Naive B cell (primary cell): ENCODE measurements at regions not wholly inside any gene's neighbourhood (a gene's known extent, or its start where the extent isn't known, plus 50 kb on each side); places are given as distances from the start of the nearest gene placed in this dataset.

Experiments
- ATAC-seq, 2 donors: fragments of 150-1000 bp; cut with Tn5 transposase; 2 replicates each; pipeline ENCODE4 v1.10.0; 2021; ENCODE audit warnings: low read depth in 2 of 2, mild to moderate bottlenecking in 2 of 2, moderate library complexity in 2 of 2
- DNase-seq: peaks from one replicate; pipeline ENCODE4 v3.0.0; 2022
- H3K27ac Mint-ChIP-seq, 6 donors: one replicate each; pipeline ENCODE4 v1.8.0; 2020 to 2022; ENCODE audit warnings: mild to moderate bottlenecking in 6 of 6, mixed read lengths in 6 of 6, moderate library complexity in 5 of 6, inconsistent platforms in 2 of 6
- H3K27me3 Mint-ChIP-seq, 3 donors: one replicate each; pipeline ENCODE4 v1.8.0; 2021 to 2022; ENCODE audit warnings: mixed read lengths in 3 of 3, mild to moderate bottlenecking in 1 of 3
- H3K36me3 Mint-ChIP-seq, 2 donors: one replicate each; pipeline ENCODE4 v1.8.0; 2020 to 2022; ENCODE audit warnings: mixed read lengths in 2 of 2, inconsistent platforms in 1 of 2, mild to moderate bottlenecking in 1 of 2
- H3K4me1 Mint-ChIP-seq, 3 donors: one replicate each; pipeline ENCODE4 v1.8.0; 2020 to 2022; ENCODE audit warnings: mixed read lengths in 3 of 3, inconsistent platforms in 1 of 3, mild to moderate bottlenecking in 1 of 3, moderate library complexity in 1 of 3
- H3K4me3 Mint-ChIP-seq, 8 donors: one replicate each; pipeline ENCODE4 v1.8.0; 2020 to 2022; ENCODE audit warnings: mild to moderate bottlenecking in 8 of 8, mixed read lengths in 8 of 8, moderate library complexity in 8 of 8, inconsistent platforms in 2 of 8
- H3K9me3 Mint-ChIP-seq, 7 donors: one replicate each; pipeline ENCODE4 v1.8.0; 2020 to 2022; ENCODE audit warnings: mixed read lengths in 7 of 7, mild to moderate bottlenecking in 5 of 7, inconsistent platforms in 2 of 7, moderate library complexity in 1 of 7

DNA sequence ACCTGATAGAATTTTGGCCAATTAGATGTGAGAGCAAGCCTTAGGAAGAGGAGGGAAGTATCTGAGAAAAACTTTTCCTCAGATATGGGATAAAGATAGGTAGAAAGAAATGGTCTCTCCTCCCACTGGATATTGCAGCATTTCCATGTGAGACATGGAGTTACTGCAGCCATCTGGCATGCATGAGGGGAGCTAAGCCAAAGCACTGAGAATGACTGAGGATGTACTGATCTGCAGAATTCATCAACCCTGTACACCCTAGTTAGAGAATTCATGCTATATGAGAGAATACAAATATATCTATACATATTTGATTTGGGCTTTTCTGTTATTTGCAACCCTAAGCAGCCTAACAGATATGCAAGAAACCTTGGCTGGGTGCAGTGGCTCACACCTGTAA, 52.5 kb upstream of the RPL34 start:
- Mint-ChIP-seq H3K4me3 (no peak overlapping the region), H3K36me3 (no peaks in the 10 kb centered on the region), H3K27ac (no peak overlapping the region), H3K4me1 (peaks cover 4 to 14% (median 5%) of the 10 kb centered on the region in 3 donors), H3K9me3 (no peaks in the 10 kb centered on the region), H3K27me3 (no peaks in the 10 kb centered on the region)
- DNase-seq (no peak), ATAC-seq (no peak)

- H3K27ac Mint-ChIP-seq, result no peak overlapping the region
- DNase-seq (no peak), ATAC-seq (no peak)
- H3K9me3 Mint-ChIP-seq, result no peaks in the 10 kb centered on the region
- H3K36me3 Mint-ChIP-seq, result no peaks in the 10 kb centered on the region
- H3K4me3 Mint-ChIP-seq, result no peak overlapping the region
- H3K27me3 Mint-ChIP-seq, result no peaks in the 10 kb centered on the region
- peaks cover 7 to 21% (median 18%) of the 10 kb centered on the region in 3 donors for H3K4me1 Mint-ChIP-seq
Observed at GRCh38 chr4:108561116-108561515, 59.3 kb upstream of the RPL34 start.

- Mint-ChIP-seq H3K27ac (no peak overlapping the region), H3K36me3 (no peaks in the 10 kb centered on the region), H3K9me3 (no peaks in the 10 kb centered on the region), H3K4me3 (no peak overlapping the region), H3K4me1 (peaks cover 7 to 26% (median 21%) of the 10 kb centered on the region in 3 donors), H3K27me3 (no peaks in the 10 kb centered on the region)
- ATAC-seq, result no peak
- DNase-seq, result no peak
Observed at GRCh38 chr4:108560616-108561015, 59.8 kb upstream of the RPL34 start.

DNA sequence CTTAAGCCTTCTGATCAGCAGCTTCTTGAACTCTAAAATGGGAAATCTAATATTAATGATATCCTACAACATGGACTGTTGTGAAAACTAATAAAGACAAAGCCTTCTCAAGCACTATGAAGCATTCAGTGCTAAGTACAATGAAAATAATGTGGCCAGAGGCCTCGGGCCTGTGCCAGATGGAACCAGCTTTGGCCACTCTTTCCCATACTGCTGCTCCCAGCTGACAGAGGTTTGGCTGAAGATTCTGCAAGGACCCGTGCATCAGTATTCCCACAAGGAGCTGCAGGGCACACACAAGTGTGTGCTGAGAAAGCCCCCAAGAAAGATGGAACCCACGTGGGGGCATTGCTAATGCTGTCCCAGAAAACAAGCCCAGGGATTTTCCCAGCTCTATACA, 60.5 kb upstream of the RPL34 start:
- Mint-ChIP-seq H3K27me3 (no peaks in the 10 kb centered on the region), H3K9me3 (no peaks in the 10 kb centered on the region), H3K27ac (no peak overlapping the region), H3K36me3 (no peaks in the 10 kb centered on the region), H3K4me1 (peaks cover 7 to 26% (median 19%) of the 10 kb centered on the region in 3 donors), H3K4me3 (no peak overlapping the region)
- DNase-seq (no peak), ATAC-seq (no peak)

DNA sequence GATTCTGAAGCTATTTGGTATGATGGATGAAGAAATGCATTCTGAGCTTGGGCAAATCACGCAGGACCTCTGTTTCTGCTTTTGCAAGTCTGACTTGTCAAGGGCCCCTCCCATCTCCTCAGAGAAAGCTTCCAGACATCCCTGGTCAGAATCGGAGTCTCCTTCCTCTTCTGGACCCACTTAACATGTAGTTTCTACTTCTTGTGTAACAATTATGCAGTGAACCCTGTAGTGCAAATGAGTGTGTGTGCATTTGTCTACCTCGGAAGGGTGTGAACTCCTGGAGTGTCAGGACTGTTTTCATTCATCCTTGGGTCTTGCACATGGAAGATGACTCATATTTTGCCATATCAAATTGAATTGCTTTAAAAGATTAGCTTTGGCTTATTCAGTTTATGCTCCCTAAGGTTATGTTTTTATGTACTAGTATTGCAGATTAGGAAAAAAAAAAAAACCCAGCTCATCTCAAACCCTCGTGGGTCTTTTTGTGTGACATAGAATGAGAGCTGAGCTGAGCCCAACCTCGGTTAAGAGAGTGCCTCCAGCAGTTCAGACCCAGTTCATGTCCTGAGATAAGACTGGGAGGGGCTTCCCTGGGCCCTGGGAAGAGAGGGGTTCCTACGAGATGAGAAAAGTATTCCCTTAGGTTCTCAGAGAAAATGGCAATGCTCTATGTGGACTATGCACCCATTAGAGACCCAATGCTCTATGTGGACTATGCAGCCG, 61.1 kb upstream of the RPL34 start:
- H3K4me1 Mint-ChIP-seq, result peaks cover 7 to 20% (median 17%) of the 10 kb centered on the region in 3 donors
- no peak overlapping the region for H3K27ac Mint-ChIP-seq
- no peak overlapping the region for H3K4me3 Mint-ChIP-seq
- DNase-seq (no peak), ATAC-seq (no peak)
- no peaks in the 10 kb centered on the region for H3K36me3 Mint-ChIP-seq
- H3K27me3 Mint-ChIP-seq, result no peaks in the 10 kb centered on the region
- no peaks in the 10 kb centered on the region for H3K9me3 Mint-ChIP-seq

DNA sequence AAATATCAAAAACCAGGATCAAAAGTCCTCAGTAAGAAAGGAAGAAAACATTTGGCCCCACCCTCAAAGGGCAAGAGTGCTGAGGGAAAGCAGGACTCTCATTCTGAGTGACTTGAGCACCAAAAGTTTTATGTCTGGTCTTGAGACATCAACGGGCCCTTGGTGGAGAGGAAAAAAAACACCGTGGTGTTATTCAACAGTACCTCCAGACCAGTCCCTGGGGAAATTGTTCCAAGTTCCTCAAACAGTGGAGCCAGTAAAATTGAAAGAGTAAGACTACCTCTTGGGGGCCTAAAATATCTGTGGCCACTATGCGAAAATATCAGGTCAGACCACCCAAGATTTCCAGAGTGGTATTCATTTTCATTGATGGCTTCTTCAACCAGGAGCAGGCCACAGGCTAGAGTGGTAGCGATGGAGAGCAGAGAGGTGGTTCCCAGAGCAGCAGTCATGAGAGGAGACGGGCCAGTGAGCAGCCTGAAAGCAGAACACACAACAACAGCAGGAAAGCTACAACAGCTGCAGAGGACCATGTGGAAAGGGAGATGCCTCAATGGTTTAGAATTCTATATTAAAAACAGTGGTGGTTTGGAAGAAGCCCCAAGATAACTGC, 63.7 kb upstream of the RPL34 start:
- ATAC-seq (peak; percentile 93 to 96), DNase-seq (peak; percentile 35)
- Mint-ChIP-seq H3K36me3 (no peaks in the 10 kb centered on the region), H3K27me3 (no peaks in the 10 kb centered on the region), H3K27ac (peak overlapping the region; percentile 22 to 96 (median 82)), H3K9me3 (no peaks in the 10 kb centered on the region), H3K4me3 (peak overlapping the region in 5 of 8 donors; percentile 17 to 87 (median 49)), H3K4me1 (peaks cover 7 to 20% (median 17%) of the 10 kb centered on the region in 3 donors)

DNA sequence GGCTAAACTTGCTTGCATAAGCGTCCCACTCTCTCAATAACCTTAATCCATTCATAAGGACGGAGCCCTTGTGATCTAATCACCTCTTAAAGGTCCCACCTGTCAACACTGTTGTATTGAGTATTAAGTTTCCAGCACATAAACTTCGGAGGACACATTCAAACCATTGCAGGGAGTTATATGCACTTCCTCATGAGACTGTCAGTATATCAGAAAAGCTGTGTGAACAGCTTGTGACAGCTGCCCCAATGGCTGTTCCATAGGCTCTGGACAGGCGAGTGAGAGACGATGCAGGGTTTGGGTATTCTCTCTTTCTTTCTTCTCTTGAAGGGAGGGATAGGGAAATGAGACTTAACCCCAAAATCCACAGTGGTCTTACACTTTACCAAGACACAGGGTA, 64.2 kb upstream of the RPL34 start:
- H3K27me3 Mint-ChIP-seq, result no peaks in the 10 kb centered on the region
- H3K4me3 Mint-ChIP-seq, result peak overlapping the region in 2 of 8 donors; percentile 30 to 49
- H3K36me3 Mint-ChIP-seq, result no peaks in the 10 kb centered on the region
- peak overlapping the region in 4 of 6 donors; percentile 1 to 78 (median 28) for H3K27ac Mint-ChIP-seq
- ATAC-seq (no peak), DNase-seq (no peak)
- peaks cover 7 to 20% (median 17%) of the 10 kb centered on the region in 3 donors for H3K4me1 Mint-ChIP-seq
- no peaks in the 10 kb centered on the region for H3K9me3 Mint-ChIP-seq

GRCh38 chr4:108555701-108556100, 64.7 kb upstream of the RPL34 start:
- H3K36me3 Mint-ChIP-seq, result peaks cover 0 to 2% of the 10 kb centered on the region in 2 donors
- peaks cover 7 to 20% (median 17%) of the 10 kb centered on the region in 3 donors for H3K4me1 Mint-ChIP-seq
- ATAC-seq (no peak), DNase-seq (no peak)
- no peaks in the 10 kb centered on the region for H3K27me3 Mint-ChIP-seq
- H3K4me3 Mint-ChIP-seq, result no peak overlapping the region
- peaks cover 0 to 3% (median 0%) of the 10 kb centered on the region in 7 donors for H3K9me3 Mint-ChIP-seq
- H3K27ac Mint-ChIP-seq, result peak overlapping the region in 5 of 6 donors; percentile 1 to 78 (median 34)

DNA sequence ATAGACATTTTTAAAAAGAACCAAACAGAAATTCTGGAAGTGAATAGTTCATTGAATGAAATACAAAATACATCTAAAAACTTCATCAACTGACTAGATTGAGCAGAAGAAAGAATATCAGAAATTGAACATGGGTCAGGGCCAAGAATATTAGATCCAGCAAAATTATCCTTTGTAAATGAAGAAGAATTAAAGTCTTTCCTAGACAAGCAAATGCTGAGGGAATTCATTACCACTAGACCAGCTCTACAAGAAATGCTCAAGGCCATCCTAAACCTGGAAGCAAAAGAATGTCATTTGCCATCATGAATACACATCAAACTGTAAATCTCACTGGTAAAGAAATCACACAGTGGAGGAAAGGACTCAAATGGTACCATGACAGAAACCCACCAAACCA, 72.7 kb upstream of the RPL34 start:
- no peaks in the 10 kb centered on the region for H3K27me3 Mint-ChIP-seq
- ATAC-seq (no peak), DNase-seq (no peak)
- no peak overlapping the region for H3K27ac Mint-ChIP-seq
- H3K9me3 Mint-ChIP-seq, result peaks cover 0 to 61% (median 34%) of the 10 kb centered on the region in 7 donors
- H3K4me1 Mint-ChIP-seq, result peaks cover 8 to 16% (median 15%) of the 10 kb centered on the region in 3 donors
- H3K36me3 Mint-ChIP-seq, result peaks cover 18 to 35% of the 10 kb centered on the region in 2 donors
- H3K4me3 Mint-ChIP-seq, result no peak overlapping the region

DNA sequence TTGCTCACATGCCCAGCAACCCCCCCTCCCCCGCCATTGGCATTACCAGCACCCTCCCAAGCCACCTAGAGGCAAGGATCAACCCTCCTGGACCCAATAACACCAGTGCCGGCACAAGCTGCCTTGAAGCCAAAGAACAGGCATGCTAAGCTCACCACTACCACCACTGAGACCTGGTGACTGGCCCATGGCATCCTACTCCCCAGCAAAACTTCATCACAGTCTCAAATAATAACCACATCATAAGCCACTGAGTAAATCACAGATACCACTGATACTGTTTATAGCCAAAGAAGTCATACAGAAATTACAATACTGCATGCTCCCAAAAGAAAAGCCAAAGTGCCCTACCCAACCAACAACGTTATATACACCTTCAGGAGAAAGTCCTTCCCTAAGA, 73.6 kb upstream of the RPL34 start:
- Mint-ChIP-seq H3K27ac (no peak overlapping the region), H3K36me3 (peaks cover 18 to 35% of the 10 kb centered on the region in 2 donors), H3K4me3 (no peak overlapping the region), H3K9me3 (peaks cover 0 to 61% (median 34%) of the 10 kb centered on the region in 7 donors), H3K27me3 (no peaks in the 10 kb centered on the region), H3K4me1 (peaks cover 12 to 23% (median 19%) of the 10 kb centered on the region in 3 donors)
- no peak for ATAC-seq
- DNase-seq, result no peak

GRCh38 chr4:108544481-108544880, 75.9 kb upstream of the RPL34 start:
- H3K36me3 Mint-ChIP-seq, result peaks cover 18 to 27% of the 10 kb centered on the region in 2 donors
- DNase-seq (no peak), ATAC-seq (no peak)
- peaks cover 12 to 26% (median 24%) of the 10 kb centered on the region in 3 donors for H3K4me1 Mint-ChIP-seq
- peaks cover 0 to 53% (median 27%) of the 10 kb centered on the region in 7 donors for H3K9me3 Mint-ChIP-seq
- H3K27me3 Mint-ChIP-seq, result no peaks in the 10 kb centered on the region
- H3K4me3 Mint-ChIP-seq, result peak overlapping the region in 1 of 8 donors; percentile 61
- H3K27ac Mint-ChIP-seq, result no peak overlapping the region

GRCh38 chr4:108543359-108543968, 76.9 kb upstream of the RPL34 start:
- peak overlapping the region in 5 of 8 donors; percentile 0 to 61 (median 5) for H3K4me3 Mint-ChIP-seq
- ATAC-seq, result peak; percentile 92 to 94
- peaks cover 12 to 26% (median 24%) of the 10 kb centered on the region in 3 donors for H3K4me1 Mint-ChIP-seq
- peak overlapping the region; percentile 49 to 95 (median 84) for H3K27ac Mint-ChIP-seq
- H3K27me3 Mint-ChIP-seq, result no peaks in the 10 kb centered on the region
- peaks cover 7 to 19% of the 10 kb centered on the region in 2 donors for H3K36me3 Mint-ChIP-seq
- DNase-seq, result peak; percentile 19
- H3K9me3 Mint-ChIP-seq, result peaks cover 0 to 43% (median 20%) of the 10 kb centered on the region in 7 donors

DNA sequence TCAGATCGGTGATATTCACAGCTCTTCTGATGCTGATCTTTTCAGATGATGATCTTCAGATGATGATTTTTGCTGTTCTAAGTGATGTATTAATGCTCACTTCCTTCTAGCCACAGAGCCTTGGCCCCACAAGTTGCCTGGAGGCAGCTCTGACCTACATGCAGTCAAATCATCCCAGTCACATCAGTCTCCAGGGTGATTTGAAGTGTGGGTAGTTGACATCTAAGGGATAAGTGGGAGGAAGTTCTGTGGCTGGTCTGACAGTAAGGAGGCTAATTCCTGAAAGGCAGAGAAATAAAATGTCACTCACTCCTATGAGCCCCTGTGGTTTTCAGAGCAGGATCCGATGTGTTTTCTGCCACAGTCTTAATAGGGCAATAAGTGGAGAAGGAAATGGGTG, 79.8 kb upstream of the RPL34 start:
- Mint-ChIP-seq H3K9me3 (peaks cover 0 to 16% (median 1%) of the 10 kb centered on the region in 7 donors), H3K27me3 (no peaks in the 10 kb centered on the region), H3K27ac (peak overlapping the region in 4 of 6 donors; percentile 18 to 88 (median 54)), H3K36me3 (peaks cover 0 to 8% of the 10 kb centered on the region in 2 donors), H3K4me3 (no peak overlapping the region), H3K4me1 (peaks cover 12 to 26% (median 24%) of the 10 kb centered on the region in 3 donors)
- ATAC-seq (peak in 1 of 2 donors; percentile 34), DNase-seq (no peak)
